D341Med (cell line): ENCODE measurements at regions not wholly inside any gene's neighbourhood (a gene's known extent, or its start where the extent isn't known, plus 50 kb on each side); places are given as distances from the start of the nearest gene placed in this dataset.

Experiments
- DNase-seq: peaks from one replicate; pipeline ENCODE4 v3.0.0; 2012; ENCODE audit warnings: low spot score

DNA sequence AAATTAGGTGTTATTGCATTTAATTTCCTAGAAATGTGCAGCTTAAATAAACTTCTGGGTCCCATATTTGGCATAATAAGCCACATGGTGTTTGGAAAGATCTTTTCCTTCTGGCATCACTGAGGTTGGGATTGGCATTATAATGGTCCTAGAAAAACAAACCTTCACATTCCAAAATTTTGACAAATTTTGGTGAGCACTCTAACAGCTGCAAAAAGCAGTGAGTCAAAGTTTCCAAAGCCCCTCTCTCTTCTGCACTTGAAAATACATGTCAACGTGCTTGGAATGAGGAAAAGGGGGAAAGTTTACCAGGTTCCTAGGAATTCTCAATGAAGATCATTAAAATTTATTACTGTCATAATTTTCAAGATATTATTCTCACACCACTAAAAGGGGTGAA, 77.8 kb upstream of the STK17B start:
- DNase-seq, result no peak

DNA sequence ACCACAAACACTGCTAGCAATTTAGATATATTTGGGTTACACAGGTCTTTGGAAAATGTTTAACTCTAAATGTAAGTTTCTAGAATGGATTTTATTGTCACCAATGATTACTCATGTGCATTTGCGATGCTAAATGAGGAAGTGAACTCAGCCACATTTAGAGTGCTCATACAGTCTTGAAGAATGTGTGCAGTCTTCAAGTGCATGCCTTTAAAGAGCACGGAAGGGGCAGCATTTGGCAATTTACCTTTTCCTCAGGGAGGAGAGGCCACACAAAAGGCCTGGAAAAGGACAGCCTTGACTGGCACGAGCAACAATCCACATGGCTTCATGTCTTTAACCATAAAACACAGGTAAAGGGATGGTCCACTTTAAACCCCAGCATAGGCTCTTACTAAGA, 78.5 kb upstream of the STK17B start:
- no peak for DNase-seq

DNA sequence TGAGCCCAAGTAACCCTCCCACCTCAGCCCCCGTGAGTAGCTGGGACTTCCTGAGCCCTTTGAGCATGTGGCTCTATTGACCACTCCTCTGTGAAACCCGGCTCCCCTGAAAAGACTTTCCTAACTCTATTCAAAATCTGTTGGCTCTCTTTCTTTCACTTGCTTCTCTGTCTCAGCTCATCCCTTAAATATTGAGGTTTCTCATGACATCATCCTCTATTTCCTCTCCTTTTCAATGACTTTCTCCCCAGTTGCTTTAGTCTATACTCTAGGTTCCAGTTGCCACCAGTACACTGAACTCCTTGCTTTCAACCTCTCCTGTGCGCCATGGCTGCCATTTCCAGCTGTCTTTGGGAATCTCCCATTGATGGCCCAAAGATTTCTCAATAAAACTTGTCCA, 79.8 kb upstream of the STK17B start:
- no peak for DNase-seq

GRCh38 chr2:196252408-196253115, 81.2 kb upstream of the STK17B start:
- DNase-seq, result no peak

GRCh38 chr2:196253116-196253480, 81.7 kb upstream of the STK17B start:
- no peak for DNase-seq

- DNase-seq, result no peak
Measured at GRCh38 chr2:196256585-196256984, 85.2 kb upstream of the STK17B start.

GRCh38 chr2:196257086-196257485, 85.7 kb upstream of the STK17B start:
- no peak for DNase-seq

GRCh38 chr2:196258407-196258806, 87.0 kb upstream of the STK17B start:
- no peak for DNase-seq

GRCh38 chr2:196259507-196260481, 88.4 kb upstream of the STK17B start:
- no peak for DNase-seq

- no peak for DNase-seq
Measured at GRCh38 chr2:196260546-196260945, 89.2 kb upstream of the STK17B start.

DNA sequence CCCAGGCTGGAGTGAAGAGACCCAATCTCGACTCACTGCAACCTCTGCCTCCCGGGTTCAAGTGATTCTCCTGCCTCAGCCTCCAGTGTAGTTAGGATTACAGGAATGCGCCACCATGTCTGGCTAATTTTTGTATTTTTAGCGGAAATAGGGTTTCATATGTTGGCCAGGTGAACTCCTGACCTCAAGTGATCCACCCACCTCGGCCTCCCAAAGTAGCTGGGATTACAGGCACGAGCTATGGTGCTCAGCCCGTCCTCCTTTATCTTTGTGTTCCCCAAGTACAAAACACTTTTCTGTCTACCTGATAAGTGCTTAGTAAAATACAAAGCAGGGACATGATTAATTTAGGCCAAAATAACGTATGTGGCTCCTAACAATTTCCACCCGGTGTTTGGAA, 91.2 kb upstream of the STK17B start:
- no peak for DNase-seq

GRCh38 chr2:196263181-196263747, 91.9 kb upstream of the STK17B start:
- no peak for DNase-seq

GRCh38 chr2:196266351-196266750, 95.0 kb upstream of the STK17B start:
- DNase-seq, result no peak

DNA sequence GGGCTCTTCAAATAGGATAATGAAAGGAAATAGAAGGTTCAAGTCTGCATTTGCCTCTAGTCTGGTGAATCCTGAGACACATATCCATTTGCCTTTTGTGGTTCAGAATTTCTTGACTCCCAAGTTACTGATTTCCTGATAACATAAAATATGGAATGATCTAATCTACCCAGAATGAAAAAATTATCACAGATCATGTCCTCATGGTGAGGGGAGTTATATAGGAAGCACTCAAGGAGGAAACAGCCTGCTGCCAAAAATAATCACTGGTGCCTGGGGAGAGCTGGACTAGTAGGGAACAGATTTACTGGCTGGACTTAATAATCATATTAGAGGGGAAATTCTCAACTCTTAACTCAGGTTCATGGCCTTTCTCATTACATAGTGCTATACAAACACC, 95.5 kb upstream of the STK17B start:
- no peak for DNase-seq

DNA sequence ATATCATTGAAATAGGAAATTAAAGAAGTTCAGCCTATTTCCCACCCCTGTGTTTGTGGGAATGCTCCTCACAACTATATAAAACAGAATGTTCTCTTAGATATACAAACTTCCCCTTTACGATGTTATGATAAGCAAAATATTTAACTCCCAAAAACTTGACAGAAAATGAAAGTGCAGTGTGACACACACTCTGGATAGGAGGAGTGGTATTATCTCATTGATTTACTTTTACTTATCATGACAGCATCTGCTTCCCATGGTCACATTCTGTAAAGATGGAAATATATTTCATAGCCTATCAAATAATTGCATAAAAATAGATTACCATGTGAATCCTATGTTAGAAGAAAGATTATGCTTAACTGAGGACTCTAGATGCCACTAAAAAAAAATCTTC, 96.6 kb upstream of the STK17B start:
- DNase-seq, result no peak

- no peak for DNase-seq
Measured at GRCh38 chr2:196268538-196269338, 97.4 kb upstream of the STK17B start.

GRCh38 chr2:196271795-196272194, 100.4 kb upstream of the STK17B start:
- DNase-seq, result no peak

- no peak for DNase-seq
Measured at GRCh38 chr2:196274387-196274809, 103.0 kb upstream of the STK17B start.

DNA sequence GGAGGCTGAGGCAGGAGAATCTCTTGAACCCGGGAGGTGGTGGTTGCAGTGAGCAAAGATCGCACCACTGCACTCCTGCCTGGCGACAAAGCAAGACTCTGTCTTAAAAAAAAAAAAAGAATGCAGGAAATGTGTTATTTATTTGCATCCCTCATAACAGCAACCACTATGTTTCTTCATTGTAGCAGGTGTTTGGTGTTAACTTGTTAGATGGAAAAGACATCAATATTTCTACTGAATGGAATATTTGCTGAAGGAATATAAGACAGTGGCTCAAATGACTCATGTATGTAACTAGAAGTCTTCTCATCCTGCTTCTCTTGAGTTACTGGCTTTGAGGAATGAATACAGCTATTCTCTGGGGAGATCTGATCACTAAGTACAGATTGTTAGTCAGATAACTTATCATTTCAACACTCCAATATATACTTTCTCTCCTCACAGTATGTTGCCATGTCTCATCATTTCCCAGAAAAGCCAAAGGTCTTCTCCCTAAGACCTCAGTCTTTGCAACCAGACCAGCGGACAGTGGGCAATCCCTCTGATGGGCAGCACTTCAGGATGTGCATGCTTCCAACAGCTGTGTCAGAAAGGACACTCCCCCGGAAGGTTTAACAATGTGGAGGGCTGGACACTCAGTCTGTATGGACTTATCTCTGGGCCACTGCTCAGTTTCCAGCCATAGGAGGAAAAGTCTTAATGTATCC, 104.4 kb upstream of the STK17B start:
- no peak for DNase-seq

- no peak for DNase-seq
Measured at GRCh38 chr2:196276421-196276820, 105.0 kb upstream of the STK17B start.

- no peak for DNase-seq
Measured at GRCh38 chr2:196277002-196277401, 105.6 kb upstream of the STK17B start.
